Central memory CD4-positive, alpha-beta T cell (primary cell): ENCODE measurements at regions not wholly inside any gene's neighbourhood (a gene's known extent, or its start where the extent isn't known, plus 50 kb on each side); places are given as distances from the start of the nearest gene placed in this dataset.
"Not testable (repeated sequence)": the region's sequence is repeated elsewhere in the genome, so short reads cannot be mapped to it uniquely, and the experiment has no call there.

Source experiments
- DNase-seq: peaks from one replicate; pipeline ENCODE4 v3.0.0; 2022

DNA sequence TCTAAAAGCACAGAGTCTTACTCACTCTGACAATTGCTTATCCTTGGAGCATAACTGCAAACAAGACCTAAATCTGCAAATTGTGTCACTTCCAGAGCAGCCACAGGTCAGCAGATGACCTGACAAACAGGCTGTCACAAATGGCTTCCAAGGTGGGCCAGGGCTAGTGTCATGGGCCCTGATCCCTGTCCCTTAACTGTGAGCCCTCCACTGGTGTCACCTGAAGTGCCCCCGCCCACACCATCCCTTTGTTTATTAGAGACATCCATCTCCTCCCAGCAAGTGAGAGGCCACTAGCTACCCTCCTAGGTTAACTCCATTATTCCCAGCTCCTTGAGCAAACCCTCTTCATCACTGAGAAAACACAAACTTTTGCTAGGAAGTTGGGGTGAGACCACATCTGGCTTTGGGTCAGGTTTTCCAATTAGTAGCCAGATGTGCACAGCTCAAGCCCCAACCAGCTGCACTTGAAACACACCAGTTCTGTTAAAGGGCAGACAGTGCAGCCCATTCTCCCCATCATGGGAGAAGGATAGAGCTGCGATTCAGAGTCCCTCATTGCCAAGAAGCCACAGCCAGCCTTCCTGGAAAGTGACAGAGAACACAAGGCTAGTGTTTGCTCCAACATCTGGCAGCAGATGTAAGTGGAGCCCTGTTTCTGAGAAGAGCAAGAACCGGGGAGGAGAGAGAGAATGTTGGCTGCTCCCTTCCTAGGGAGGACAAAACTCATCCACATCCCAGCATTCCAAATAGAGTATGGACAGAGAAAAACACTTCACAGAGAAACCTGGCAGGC is 75.7 kb upstream of the NANOS1 start:
- no peak for DNase-seq

DNA sequence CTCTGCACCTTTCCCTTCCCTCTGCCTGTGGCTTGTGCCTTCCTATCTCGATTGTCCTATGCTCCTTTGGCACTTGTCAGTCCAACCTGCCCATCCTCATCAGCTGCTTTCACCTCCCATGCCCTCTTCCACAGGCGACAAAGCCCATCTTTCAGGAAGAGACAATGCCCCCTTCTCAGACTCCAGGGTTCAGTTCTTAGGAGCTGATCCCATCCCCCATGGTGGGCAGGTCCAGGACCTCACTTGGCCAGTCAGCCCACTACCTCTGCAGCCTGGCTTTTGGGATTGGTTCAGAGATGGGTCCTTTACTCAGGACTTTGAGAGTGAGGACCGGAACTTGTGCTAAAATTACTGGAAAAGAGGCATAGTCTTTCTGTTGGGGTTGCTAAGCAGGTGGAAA is 74.0 kb upstream of the NANOS1 start:
- no peak for DNase-seq

GRCh38 chr10:118955951-118956801 is 73.3 kb upstream of the NANOS1 start:
- DNase-seq, result no peak

GRCh38 chr10:118956802-118957442 is 72.6 kb upstream of the NANOS1 start:
- no peak for DNase-seq

DNA sequence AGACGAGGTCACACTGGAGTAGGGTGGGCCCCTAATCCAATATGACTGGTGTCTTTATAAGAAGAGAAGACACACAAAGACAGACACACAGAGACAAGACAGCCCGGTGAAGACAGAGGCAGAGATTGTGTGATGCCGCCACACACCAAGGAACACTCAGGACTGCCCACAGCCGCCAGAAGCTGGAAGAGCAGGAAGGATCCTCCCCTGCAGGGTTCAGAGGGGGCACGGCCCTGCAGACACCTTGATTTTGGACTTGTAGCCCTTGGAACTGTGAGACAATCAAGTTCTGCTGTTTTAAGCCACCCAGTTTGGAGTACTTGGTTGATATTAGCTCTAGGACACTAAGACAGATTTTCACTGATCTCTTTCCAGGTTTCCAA is 72.1 kb upstream of the NANOS1 start:
- DNase-seq, result no peak

- no peak for DNase-seq
Measured at GRCh38 chr10:118957966-118958365, 71.5 kb upstream of the NANOS1 start.

GRCh38 chr10:118958559-118958958 is 71.0 kb upstream of the NANOS1 start:
- DNase-seq, result no peak

DNA sequence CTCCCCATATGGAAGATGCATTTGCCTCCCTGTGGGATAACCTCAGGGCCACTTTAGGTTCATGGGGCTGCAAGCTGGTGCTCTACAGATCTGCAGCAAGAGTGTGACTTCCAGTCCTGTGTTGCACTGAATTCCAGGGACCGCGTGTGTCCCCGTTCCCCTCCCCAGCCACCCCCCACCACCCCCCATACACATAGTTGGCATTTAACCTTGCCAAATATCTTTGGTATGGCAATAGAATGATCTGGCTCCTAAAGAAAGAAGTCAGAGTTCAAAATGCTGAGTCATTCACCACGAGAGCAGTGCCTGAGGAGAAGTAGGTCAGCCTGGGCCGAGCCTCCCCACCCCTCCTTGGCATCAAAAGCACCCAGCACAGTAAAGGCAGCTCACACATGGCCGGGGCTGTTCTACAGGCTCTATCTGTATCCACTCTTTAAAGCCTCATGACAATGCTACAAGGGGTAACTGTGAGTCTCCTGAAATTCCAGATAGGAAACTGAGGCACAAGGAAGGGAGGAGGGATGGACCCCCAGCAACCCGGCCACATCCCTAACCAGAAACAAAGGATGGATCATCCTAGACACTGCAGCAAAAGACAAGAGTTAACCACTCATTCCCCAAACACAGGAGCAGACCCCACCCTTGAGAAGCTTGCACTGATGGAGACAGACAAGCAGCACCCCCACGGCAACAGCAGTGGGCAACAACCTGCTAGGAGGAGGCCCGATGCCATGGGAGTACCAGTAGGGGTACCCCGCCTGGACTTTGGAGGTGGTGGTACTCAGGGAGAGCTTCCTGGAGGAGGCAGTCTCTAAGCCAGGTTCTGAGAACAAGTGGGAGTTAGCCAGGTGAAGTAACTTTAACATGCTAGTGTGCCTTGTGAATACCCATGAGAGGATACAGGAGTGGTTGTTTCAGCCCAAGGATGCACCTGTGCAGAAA is 70.3 kb upstream of the NANOS1 start:
- DNase-seq, result no peak

DNA sequence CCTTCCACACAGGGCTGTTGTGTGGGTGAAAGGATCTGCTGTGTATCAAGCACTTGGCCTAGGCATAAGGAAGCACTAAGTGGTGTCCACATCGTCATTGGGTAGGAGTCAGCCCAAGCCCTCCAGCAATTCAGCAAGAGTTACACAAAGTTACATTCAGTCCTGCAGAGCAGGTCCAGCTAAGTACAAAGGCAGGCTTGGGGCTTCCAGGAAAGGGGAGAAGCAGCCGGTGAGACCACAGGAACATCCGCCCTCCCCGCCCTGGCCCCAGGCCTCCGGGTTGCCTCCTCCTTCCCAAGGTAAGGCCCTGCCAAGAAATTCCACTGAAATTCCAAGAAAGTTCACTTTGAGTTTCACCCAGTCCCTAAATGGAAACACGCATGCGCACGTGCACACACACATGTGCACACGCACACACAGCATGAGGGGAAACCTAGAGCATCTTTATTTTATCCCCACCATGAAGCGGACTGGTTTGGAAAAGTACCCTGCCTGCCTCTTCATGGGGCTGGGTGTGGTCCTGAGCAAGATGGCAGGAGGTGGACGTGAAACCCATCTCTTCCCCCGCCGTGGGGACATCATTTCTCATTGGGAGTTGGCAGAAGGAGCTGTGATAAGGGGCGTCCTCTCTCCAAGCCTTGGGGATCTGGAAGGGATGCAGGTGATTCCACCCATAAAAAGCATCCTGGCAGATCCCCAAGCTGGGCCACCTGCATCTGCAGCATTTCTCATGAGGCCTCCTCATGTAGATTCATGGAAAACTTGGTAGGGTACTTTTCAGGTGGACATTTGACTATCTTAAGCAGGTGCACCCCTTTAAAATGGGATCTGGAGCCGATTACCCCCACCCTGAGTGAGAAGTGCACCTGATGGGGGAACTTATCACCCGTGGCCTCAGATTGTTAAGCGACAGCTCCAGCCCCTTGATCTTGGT is 69.1 kb upstream of the NANOS1 start:
- no peak for DNase-seq

GRCh38 chr10:118961436-118961835 is 68.1 kb upstream of the NANOS1 start:
- no peak for DNase-seq

DNA sequence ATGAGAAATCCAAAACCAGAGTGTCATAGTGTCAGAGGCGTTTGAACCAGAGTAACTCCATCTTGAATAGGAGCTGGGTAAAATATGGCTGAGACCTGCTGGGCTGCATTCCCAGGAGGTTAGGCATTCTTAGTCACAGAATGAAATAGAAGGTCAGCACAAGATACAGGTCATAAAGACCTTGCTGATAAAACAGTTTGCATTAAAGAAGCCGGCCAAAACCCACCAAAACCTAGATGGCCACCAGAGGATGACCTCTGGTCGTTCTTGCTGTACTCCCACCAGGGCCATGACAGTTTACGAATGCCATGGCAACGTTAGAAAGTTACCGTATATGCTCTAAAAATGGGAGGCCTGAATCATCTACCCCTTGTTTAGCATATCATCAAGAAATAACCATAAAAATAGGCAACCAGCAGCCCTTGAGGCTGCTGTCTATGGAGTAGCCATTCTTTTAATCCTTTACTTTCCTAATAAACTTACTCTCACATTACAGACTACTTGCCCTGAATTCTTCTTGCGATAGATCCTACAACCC is 67.1 kb upstream of the NANOS1 start:
- DNase-seq, result not testable (repeated sequence)

- DNase-seq, result no peak
Measured at GRCh38 chr10:118963341-118963740, 66.2 kb upstream of the NANOS1 start.

- no peak for DNase-seq
Measured at GRCh38 chr10:118963933-118964332, 65.6 kb upstream of the NANOS1 start.

GRCh38 chr10:118964476-118964875 is 65.0 kb upstream of the NANOS1 start:
- not testable (repeated sequence) for DNase-seq

- DNase-seq, result no peak
Measured at GRCh38 chr10:118965096-118965495, 64.4 kb upstream of the NANOS1 start.

DNA sequence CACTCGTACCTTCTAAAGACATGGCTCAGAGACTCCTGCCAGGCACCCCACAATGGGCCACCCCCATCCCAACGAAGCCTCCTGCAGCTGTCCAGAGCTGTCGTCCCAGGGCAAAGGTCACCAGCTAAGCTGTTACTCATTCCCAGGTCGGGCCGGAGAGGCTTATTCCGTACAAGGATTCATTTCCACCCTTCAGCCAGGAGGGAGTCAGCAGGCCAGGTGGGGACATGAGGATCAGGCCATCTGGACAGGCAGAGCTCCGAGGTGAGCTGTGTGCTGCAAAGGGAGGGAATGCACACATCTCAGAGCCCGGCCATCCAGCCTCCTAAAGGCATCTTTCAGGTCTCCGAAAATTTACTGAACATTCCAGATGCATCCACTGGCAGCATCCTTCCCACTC is 63.9 kb upstream of the NANOS1 start:
- DNase-seq, result no peak

GRCh38 chr10:118966076-118966849 is 63.3 kb upstream of the NANOS1 start:
- no peak for DNase-seq

DNA sequence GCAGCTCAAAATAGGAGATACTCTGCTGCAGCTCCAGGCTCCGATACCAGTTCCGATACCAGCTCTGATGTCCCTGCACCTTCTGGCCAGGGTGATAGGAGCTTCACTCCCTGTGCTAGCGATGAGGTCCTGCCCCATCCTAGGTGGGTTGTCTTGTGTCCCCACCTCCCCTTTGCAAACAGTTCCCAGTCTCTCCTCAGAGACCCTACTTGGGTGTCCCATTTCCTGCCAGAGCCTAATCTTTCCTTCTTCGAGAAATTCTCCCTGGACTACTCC is 62.7 kb upstream of the NANOS1 start:
- no peak for DNase-seq

GRCh38 chr10:118967160-118967559 is 62.4 kb upstream of the NANOS1 start:
- no peak for DNase-seq

- DNase-seq, result no peak
Measured at GRCh38 chr10:118968060-118968459, 61.5 kb upstream of the NANOS1 start.
